ENCODE measurements at regions not wholly inside any gene's neighbourhood (a gene's known extent, or its start where the extent isn't known, plus 50 kb on each side); places are given as distances from the start of the nearest gene placed in this dataset.
"Not testable (repeated sequence)": the region's sequence is repeated elsewhere in the genome, so short reads cannot be mapped to it uniquely, and the experiment has no call there.

DNA sequence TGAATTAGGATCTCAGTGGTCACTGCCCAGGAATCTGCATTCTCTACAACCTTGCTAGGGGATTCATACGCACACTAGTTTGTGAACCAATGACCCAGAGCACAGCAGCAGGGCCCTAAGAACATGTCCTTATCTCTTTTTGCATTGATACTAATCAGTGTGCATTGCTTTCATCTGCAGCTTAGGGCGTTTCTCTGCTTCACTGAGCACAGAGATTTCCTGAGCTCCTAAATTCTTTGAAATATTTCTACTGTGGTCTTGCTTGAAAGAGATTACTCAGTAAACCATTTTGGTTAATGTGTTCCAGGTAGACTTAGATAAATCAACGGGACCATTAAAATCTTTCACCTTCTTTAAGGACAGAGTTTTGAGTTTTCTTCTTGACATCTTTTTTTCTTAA, 351.3 kb upstream of the KITLG start:
- no peak for DNase-seq

GRCh38 chr12:88925454-88925853, 345.2 kb upstream of the KITLG start:
- DNase-seq = no peak

GRCh38 chr12:88924162-88924561, 343.9 kb upstream of the KITLG start:
- DNase-seq = no peak

GRCh38 chr12:88923631-88924030, 343.4 kb upstream of the KITLG start:
- no peak for DNase-seq

- DNase-seq = no peak
These were observed 342.5 kb upstream of the KITLG start for GRCh38 chr12:88922816-88923215.

DNA sequence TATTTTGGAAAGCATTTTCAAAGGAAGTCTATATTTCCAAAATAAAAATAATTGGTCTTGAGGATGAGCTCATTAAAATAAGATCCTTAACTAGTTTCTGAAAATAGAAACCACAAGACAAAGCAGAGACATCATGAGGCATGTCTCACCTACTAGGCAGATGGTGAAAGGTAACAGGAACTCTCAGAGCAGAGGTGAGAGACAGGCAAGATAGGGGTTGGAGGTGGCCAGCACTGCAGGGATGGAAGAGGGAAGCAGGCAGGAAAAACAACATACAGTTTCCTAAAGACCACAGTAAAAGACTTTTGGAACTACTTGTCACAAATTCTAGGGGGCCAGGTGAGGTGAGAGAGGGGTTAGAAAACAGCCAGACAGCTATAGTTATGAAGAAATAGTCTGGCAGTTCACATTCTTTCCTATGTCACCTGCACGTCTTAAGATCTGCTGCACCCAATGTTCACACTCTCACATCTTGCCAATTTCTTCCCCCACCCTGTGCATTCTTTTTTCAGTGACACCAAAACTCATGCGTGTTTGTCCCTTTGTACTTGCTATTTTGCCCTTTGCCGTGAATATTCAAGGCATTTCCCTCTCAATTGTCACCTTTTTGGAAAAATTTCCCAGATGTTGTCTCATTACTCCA, 341.7 kb upstream of the KITLG start:
- DNase-seq = no peak

DNA sequence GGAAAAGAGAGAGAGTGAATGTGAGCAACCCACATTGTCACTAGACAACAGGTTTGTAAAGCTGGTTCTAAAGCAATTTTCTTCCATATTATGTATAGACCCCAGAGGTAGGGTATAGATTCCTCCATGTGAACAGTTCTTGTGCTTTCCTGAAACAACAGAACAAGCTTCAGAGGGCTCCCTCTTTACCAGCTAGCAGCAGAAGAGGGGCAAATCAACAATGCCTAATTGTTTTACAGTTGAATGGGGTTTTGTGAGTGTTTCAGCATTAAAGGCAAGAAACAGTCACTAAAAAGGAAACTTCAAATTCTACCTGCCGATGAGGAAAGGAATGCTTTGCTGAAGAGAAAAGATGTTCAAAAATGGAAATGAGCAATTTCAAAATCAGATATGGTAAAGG, 341.2 kb upstream of the KITLG start:
- no peak for DNase-seq

DNA sequence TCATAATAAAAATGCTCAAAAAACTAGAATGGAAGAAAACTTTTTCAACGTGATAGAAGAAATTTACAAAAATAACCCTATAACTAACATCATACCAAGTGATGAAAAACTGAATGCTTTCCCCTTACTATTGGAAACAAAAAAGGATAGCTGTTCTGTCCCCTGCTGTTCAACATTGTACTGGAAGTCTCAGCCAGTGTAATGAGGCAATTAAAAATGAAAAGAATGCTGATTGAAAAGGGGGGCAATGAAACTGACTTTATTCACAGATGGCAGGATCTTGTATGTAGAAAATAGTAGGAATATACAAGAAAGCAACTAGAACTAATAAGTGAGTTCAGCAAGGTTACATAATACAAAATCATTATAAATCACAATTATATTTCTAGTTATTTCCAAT, 337.9 kb upstream of the KITLG start:
- no peak for DNase-seq

DNA sequence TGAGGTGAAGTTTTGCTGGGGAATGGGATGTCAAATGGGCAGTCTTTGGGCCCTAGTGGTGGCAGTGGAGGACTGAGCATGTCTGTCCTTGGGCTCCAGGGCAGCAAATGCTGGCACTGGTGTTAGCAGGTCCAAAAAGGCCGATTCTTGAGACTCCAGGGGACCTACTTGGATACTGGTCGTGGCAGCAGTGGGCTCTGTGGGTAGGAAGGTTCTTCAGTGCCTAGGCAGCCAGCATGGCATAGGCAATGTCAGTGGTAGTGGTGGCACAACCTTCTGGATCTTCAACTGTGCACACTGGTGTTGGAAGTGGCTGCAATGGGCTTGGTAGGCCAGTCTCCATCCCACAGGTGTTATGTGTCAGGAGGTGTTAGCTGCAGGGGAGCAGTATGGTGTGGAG, 334.7 kb upstream of the KITLG start:
- no peak for DNase-seq

DNA sequence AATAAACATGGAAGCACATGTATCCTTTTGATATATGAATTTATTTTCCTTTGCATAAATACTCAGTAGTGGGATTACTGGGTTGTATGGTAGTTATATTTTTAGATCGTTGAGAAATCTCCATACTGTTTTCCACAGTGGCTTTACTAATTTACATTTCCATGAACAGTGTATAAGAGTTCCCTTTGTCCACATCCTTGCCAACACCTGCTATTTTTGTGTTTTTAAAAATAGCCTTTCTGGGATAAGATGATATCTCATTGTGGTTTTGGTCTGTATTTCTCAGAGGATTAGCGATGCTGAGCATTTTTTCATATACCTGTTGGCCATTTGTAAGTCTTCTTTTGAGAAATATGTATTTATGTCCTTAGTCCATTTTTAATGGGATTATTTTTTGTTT, 329.2 kb upstream of the KITLG start:
- DNase-seq = no peak

- no peak for DNase-seq
These were observed 328.1 kb upstream of the KITLG start for GRCh38 chr12:88908345-88908744.

GRCh38 chr12:88904705-88905104, 324.4 kb upstream of the KITLG start:
- DNase-seq = no peak

DNA sequence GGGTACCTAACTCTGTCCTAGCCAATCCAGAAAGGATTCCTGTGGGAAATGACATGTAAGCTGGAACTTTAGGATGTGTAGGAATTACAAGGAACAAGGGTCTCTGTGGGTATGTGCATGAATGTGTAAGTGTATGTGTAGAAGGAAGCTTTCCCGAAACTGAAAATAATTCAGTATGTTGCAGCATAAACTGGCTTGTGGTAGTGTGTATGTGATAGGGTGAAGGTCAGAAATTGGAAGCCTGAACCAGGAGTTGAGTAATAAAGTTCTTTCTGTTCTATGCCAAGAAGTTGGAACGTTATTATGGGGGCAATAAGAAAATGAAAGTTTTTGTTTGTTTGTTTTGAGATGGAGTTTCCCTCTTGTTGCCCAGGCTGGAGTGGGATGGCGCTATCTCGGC, 323.1 kb upstream of the KITLG start:
- no peak for DNase-seq

DNA sequence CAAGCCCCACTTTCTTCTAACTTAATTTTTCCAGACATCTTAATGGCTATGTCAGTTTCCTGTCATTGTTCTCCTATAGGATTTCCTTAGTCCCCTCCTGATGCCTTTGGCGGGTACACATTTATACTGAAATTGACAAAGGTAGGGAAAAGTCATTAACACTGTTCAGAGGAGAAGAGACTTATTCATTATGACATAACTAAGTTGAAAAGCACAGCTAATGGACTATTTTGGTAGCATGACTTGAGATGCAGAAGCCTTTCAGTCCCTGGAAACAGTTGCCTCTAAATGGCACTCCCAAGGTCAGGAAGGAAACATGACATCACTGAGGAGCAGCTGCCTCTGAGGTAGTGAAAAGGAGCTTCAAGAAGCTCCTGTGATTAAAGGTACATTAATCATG, 317.5 kb upstream of the KITLG start:
- no peak for DNase-seq

- no peak for DNase-seq
These were observed 316.7 kb upstream of the KITLG start for GRCh38 chr12:88896958-88897357.

- no peak for DNase-seq
These were observed 315.4 kb upstream of the KITLG start for GRCh38 chr12:88895634-88896033.

DNA sequence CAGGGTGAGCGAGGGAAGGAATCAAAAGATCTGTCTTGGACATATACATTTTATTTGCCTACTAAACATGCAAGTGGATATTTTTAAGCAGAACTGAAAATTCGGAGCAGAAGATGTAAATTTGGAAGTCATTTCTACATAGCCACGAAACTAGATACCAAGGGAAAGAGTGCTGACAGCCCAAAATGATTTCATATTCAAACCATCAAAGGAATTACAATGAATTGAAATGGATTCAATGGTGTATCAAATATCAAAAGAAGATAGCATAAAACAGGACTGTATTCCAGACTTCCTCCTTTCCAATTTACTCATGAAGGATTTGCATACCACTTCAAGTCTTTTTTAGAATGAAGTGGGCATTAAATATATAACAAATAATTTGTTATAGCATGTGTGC, 313.5 kb upstream of the KITLG start:
- DNase-seq = no peak

DNA sequence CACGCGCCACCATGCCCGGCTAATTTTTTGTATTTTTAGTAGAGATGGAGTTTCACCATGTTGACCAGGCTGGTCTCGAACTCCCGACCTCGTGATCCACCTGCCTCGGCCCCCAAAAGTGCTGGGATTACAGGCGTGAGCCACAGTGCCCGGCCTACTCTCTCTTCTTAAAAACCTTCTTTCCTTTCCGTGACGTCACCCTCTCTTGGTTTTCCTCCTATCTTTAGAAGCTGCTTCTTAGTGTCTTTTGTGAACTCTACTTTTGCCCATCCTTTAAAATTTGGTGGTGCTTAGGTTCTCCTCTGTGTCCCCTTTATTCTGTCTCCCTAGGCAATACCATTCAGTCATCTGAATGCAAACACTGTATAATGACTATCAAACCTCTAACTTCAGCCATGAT, 311.2 kb upstream of the KITLG start:
- DNase-seq = not testable (repeated sequence)

- DNase-seq = no peak
These were observed 309.2 kb upstream of the KITLG start for GRCh38 chr12:88889326-88890110.

DNA sequence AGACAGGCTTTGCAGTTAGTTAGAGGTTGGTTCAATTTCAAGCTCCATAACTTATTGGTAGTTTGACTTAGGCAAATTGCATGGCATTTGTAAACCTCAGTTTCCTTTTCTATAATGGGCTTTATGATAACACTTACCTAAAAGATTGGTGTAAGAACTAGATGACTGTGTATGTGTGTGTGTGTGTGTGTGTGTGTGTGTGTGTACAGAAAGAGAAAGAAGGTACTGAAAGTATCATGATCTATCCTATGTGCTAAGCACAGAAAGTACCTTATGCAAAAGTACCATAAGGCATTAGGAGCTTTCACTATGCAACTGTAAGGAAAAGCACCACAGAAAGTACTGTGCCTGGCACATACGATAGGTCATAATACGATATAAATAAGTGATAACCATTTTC, 304.3 kb upstream of the KITLG start:
- no peak for DNase-seq

DNA sequence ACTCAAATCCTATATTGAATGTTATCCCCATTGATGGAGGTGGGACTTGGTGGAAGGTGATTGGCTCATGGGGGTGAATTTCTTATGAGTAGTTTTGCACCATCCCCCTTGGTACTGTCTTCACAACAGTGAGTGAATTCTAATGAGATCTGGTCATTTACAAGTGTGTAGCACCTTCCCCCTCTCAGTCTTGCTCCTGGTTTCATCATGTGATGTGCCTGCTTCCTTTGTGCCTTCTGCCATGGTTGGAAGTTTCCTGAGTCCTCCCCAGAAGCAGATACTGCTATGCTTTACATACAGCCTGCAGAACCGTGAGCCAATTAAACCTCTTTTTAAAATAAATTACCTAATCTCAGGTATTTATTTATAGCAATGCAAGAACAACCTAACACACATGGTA, 302.4 kb upstream of the KITLG start:
- DNase-seq = no peak

DNA sequence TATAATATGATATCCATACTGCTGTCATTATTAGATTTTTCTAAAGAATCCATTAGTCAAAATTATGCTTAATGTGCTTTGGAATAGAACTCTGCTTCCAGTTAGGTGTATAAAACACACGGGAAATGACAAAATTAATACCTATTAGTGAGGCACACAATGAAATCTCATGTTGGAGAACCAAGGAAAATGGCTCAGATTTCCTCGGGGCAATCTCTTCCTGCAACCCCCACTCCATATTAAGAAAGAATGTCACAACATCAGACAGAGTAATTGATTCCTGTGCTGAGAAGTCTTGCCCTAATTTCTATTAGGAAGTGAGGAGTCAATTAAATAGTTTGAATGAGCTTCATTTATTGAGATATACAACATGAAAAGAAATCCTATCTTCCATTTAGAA, 299.8 kb upstream of the KITLG start:
- no peak for DNase-seq

GRCh38 chr12:88878295-88878694, 298.0 kb upstream of the KITLG start:
- no peak for DNase-seq

GRCh38 chr12:88876857-88877256, 296.6 kb upstream of the KITLG start:
- no peak for DNase-seq

Data from NCI-H187 treated with DMSO at 0.1 percent for 48 hours (cell line).